ENCODE measurements at regions not wholly inside any gene's neighbourhood (a gene's known extent, or its start where the extent isn't known, plus 50 kb on each side); places are given as distances from the start of the nearest gene placed in this dataset.

- no peak for TF ChIP-seq POLR2A (IDR thresholded peaks at IDR 0.05)
- TF ChIP-seq CTCF (IDR thresholded peaks at IDR 0.05) = no peak
- TF ChIP-seq POLR2AphosphoS5 (IDR thresholded peaks at IDR 0.05) = no peak
Observed at GRCh38 chr12:90410962-90411361, 544.0 kb downstream of the CCER1 start.

Measured in stomach (tissue), 4 donors.